HG02610 (cell line): ENCODE measurements at regions not wholly inside any gene's neighbourhood (a gene's known extent, or its start where the extent isn't known, plus 50 kb on each side); places are given as distances from the start of the nearest gene placed in this dataset.
"Not testable (repeated sequence)": the region's sequence is repeated elsewhere in the genome, so short reads cannot be mapped to it uniquely, and the experiment has no call there.

Source experiments
- ATAC-seq: cut with Tn5 transposase; IDR thresholded peaks from one replicate; pipeline ENCODE4 v1.9.1; 2021; ENCODE audit warnings: mild to moderate bottlenecking, moderate library complexity; ENCODE audit not compliant: unreplicated experiment

- no peak for ATAC-seq
Observed at GRCh38 chr21:38902608-38903445, 97.1 kb downstream of the ETS2 start.

GRCh38 chr21:38900499-38900898, 94.8 kb downstream of the ETS2 start:
- ATAC-seq: no peak

DNA sequence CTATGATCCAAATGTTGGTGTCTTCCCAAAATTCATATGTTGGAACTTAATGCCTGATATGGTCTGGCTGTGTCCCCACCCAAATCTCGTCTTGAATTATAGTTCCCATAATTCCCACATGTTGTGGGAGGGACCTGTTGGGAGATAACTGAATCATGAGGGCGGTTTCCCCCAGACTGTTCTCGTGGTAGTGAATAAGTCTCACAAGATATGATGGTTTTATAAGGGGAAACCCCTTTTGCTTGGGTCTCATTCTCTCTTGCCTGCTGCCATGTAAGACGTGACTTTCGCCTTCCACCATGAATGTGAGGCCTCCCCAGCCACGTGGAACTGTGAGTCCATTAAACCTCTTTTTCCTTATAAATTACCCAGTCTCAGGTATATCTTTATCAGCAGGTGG, 94.3 kb downstream of the ETS2 start:
- not testable (repeated sequence) for ATAC-seq

- no peak for ATAC-seq
Observed at GRCh38 chr21:38899277-38899947, 93.7 kb downstream of the ETS2 start.

- no peak for ATAC-seq
Observed at GRCh38 chr21:38898422-38899096, 92.8 kb downstream of the ETS2 start.

DNA sequence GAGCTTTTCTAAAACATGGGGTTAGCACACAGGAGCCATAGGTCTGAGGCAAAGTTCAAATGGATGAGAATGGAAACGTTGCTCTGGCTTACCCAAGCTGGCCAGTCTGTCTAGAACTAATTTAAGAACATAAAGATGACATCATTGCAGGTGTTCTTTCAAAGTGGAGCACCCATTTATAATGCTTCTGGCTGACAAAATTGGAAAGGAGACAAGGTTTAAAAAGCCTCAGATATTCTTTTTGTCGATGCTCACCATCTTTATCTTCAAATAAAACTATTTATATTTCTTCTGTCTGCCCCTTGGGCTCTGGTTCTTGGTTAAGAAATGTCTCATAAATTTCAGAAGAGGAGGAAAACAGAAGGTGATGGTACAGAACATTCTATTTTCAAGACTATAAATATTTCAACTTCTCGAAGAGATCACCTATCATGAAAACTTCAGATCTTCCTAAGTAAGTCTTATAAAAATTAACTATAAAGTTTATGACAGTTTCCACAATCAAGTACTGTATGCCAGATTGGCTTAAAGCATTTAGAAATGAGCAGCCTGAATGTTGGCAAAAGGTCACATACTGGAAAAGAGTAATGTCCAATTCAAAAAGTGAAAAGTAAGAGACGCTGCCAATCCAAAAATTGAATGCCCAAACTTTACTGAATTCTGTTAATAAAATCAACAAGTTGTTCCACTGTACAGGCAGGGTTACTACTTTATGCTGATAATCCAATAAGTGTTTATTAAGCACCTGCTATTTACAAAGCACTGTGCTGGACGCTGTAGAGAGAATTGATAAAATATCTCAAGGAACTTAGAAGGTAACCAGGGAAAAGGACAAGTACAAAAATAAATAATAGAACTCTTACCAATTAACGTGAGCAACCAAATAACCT, 92.0 kb downstream of the ETS2 start:
- no peak for ATAC-seq

DNA sequence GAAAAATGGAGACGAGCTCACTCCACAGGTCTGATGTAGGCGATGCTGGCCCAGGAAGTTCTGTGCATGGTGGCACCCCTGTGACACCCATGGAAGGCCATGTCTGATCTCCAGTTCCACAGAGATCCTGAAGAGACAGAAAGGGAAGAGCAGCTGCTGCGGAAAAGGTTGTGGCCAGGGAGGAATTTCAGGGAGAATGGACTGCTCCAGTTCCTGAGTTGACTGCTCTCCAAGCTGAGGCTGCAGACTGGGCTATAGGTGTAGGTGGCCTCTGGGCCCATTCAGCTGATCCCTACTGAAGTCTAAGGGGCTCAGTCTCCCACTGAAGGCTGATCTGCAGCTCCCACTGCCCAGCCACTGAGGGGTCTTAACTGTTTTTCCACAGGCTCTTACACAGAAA, 89.2 kb downstream of the ETS2 start:
- ATAC-seq: no peak

GRCh38 chr21:38888991-38889561, 83.3 kb downstream of the ETS2 start:
- ATAC-seq: no peak

DNA sequence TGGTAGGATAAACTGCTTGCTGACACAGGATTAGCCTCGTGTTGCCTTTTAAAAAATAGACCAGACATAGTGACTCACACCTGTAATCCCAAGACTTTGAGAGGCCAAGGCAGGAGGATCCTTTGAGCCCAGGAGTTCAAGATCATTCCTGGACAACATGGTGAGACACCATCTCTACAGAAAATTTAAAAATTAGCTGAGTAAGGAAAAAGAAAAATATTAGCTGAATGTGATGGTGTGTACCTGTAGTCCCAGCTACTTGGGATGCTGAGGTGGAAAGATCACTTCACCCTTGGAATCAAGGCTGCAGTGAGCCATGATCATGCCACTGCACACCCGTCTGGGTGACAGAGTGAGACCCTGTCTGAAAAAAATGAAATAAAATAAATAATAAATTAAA, 82.0 kb downstream of the ETS2 start:
- no peak for ATAC-seq

- ATAC-seq: no peak
Observed at GRCh38 chr21:38887062-38887686, 81.4 kb downstream of the ETS2 start.

DNA sequence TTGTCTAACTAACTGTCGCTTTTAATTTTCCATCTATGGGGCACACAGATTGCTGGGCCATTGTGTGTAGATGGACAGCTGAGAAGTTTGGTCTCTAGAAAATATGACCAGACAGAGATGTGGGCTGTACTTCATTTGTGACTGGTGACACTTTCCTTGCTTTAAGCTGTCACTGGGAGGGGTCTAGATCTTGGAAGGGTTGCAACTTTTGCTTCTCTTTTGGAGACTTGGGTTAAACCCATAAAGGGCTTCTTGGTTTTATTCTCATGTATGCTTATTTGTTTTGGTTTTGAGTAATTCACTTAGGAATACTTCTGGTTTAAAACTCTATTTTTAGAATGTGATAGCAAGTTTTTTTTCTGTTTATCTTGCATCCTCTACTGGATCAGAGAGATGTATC, 80.2 kb downstream of the ETS2 start:
- ATAC-seq: no peak

- ATAC-seq: no peak
Observed at GRCh38 chr21:38884440-38884839, 78.7 kb downstream of the ETS2 start.

DNA sequence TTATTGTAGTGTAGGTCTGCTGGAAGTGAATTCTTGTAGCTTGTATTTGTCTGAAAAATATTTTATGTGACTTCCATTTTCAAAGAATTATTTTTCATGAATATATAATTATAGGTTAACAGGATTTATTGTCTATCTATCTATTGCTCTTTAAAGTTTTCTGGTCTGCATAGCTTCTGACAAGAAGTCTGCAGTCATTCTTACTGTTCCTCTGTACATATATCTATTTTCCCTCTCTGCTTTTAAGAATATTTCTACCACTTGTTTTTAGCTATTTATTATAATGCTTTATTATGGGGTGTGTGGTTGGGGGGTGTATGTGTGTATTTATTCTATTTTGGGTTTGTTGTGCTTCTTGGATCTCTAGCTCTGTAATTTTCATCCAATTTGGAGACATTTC, 77.4 kb downstream of the ETS2 start:
- ATAC-seq: no peak

GRCh38 chr21:38881131-38881530, 75.4 kb downstream of the ETS2 start:
- ATAC-seq: no peak

GRCh38 chr21:38880577-38880966, 74.8 kb downstream of the ETS2 start:
- ATAC-seq: no peak

GRCh38 chr21:38879912-38880576, 74.3 kb downstream of the ETS2 start:
- ATAC-seq: no peak

DNA sequence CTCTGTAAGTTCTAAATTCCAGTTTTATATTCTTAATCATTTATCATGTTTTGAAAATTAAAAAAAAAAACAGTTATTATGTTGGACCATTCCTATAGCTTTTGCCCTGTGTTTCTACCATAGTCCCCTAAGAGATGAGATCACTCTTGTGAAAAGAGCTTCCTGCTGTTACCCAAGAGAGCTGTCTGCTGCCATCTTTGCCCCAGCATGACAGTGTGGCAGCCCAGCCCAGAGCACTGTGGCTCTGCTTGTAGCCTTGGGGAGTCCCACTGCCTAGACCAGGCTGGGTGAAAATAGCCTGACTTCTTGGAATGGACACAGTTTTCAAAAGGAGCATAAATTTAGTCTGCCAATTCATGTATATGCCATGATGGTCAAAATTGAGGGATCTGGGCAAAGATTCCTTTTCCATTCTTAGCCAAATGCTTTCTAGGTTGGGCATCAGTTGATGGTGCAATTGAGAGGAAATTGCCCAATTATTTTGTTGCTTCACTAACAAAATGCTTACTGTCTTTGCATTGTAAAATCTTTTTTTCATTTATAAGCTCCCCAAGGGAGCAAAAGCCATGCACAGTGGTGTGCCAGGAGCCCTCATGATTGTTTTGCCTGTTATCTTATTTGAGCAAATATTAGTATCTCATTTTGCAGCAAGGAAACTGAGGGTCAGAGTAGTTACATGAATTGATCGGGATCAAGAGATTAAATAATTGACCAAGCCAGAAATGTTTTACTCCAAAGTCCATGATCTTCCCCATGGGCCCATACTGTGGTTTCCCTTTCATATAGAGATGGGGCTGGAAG, 72.8 kb downstream of the ETS2 start:
- no peak for ATAC-seq

GRCh38 chr21:38875694-38876492, 70.2 kb downstream of the ETS2 start:
- ATAC-seq: no peak
